Loucy (cell line): ENCODE measurements at regions not wholly inside any gene's neighbourhood (a gene's known extent, or its start where the extent isn't known, plus 50 kb on each side); places are given as distances from the start of the nearest gene placed in this dataset.

Source experiments
- H2AFZ ChIP-seq: fragments of 200-600 bp; sonication (generic); 2 replicates; pipeline ENCODE4 v1.6.0; 2016; ENCODE audit warnings: antibody characterized with exemption, mild to moderate bottlenecking, low read length, moderate library complexity
- H3F3A ChIP-seq: fragments of 200-600 bp; 2 replicates; pipeline ENCODE4 v1.6.0; 2016; ENCODE audit warnings: antibody characterized with exemption, low read depth, mild to moderate bottlenecking
- H3K27me3 ChIP-seq: fragments of 200-600 bp; sonication (generic); 2 replicates; pipeline ENCODE4 v1.6.1; 2014; ENCODE audit warnings: low read length, mild to moderate bottlenecking; ENCODE audit not compliant: insufficient read depth, poor library complexity, severe bottlenecking
- H3K36me3 ChIP-seq: fragments of 200-600 bp; sonication (generic); 2 replicates; pipeline ENCODE4 v1.6.1; 2016; ENCODE audit warnings: low read length; ENCODE audit not compliant: insufficient read depth
- H3K4me1 ChIP-seq: fragments of 200-600 bp; sonication (generic); 2 replicates; pipeline ENCODE4 v1.5.1; 2014; ENCODE audit warnings: low read length, mild to moderate bottlenecking; ENCODE audit not compliant: insufficient read depth, poor library complexity, severe bottlenecking
- H3K4me2 ChIP-seq: fragments of 200-600 bp; sonication (generic); 2 replicates; pipeline ENCODE4 v1.6.0; 2014; ENCODE audit warnings: antibody characterized with exemption, low read length, low read depth, mild to moderate bottlenecking; ENCODE audit not compliant: poor library complexity, severe bottlenecking
- H3K4me3 ChIP-seq: fragments of 200-600 bp; sonication (generic); 2 replicates; pipeline ENCODE4 v1.5.1; 2014; ENCODE audit warnings: low read length, mild to moderate bottlenecking, mixed read lengths; ENCODE audit not compliant: poor library complexity, severe bottlenecking
- H3K79me2 ChIP-seq: fragments of 200-600 bp; sonication (generic); 2 replicates; pipeline ENCODE4 v1.6.1; 2014; ENCODE audit warnings: low read length; ENCODE audit not compliant: insufficient read depth
- H3K9ac ChIP-seq: fragments of 200-600 bp; sonication (generic); 2 replicates; pipeline ENCODE4 v1.6.0; 2014; ENCODE audit warnings: mild to moderate bottlenecking, low read depth, low read length, moderate library complexity; ENCODE audit not compliant: poor library complexity, severe bottlenecking
- H3K9me2 ChIP-seq: fragments of 200-600 bp; sonication (generic); replicated peaks from 2 replicates; pipeline ENCODE4 v1.6.1; 2016; ENCODE audit warnings: low read depth, low read length, mixed read lengths
- H3K9me3 ChIP-seq: fragments of 200-600 bp; sonication (generic); 2 replicates; pipeline ENCODE4 v1.6.1; 2014; ENCODE audit warnings: mild to moderate bottlenecking, antibody characterized with exemption, low read length, low read depth; ENCODE audit not compliant: insufficient read depth
- H4K20me1 ChIP-seq: fragments of 200-600 bp; sonication (generic); 2 replicates; pipeline ENCODE4 v1.6.0; 2014; ENCODE audit warnings: antibody characterized with exemption, low read length, mild to moderate bottlenecking; ENCODE audit not compliant: insufficient read depth, poor library complexity, severe bottlenecking
- EZH2phosphoT487 ChIP-seq: fragments of 200-600 bp; IDR thresholded peaks from 2 replicates; pipeline ENCODE4 v1.6.1; 2018; ENCODE audit warnings: antibody characterized with exemption, mild to moderate bottlenecking, moderate library complexity, borderline replicate concordance
- TF ChIP-seq, protein P1 (sequence below): fragments of 200-600 bp; sonication (generic); conservative IDR thresholded peaks from 2 replicates; pipeline ENCODE4 v1.5.1; 2014; ENCODE audit warnings: mild to moderate bottlenecking, antibody characterized with exemption, low read length

DNA sequence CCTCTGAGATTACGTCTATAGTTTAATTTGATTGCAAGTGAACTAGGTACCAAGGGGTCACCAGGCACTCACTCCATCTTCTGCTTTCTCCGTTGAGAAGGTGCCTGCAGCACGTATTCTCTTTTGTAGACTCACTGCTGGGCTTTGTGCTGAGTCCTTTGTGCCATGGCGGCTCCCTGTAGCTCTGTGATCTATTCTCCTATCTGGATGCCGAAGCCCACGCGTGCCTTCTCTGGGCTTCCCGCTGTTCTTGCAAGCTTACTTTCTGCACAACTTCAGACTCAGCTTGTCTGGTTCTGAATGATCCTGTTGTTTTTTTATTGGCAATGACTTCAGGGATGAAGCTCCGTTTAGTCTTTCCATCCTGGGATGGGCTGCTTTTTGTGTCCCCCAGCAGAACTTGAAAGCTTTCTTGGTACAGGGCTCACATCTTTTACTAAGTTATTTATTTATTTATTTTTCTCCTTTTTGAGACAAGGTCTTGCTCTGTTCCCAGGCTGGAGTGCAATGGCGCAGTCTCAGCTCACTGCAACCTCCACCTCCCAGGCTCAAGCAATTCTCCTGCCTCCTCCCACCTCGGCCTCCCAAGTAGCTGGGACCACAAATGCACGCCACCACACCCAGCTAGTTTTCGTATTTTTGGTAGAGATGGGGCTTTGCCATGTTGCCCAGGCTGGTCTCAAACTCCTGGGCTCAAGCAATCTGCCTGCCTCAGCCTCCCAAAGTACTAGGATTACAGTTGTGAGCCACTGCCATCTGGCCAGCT, 100.9 kb upstream of the NKX1-1 start:
- H4K20me1 ChIP-seq: no peaks in the 10 kb centered on the region
- no peaks in the 10 kb centered on the region for H3K4me1 ChIP-seq
- no peaks in the 10 kb centered on the region for H3K27me3 ChIP-seq
- no peaks in the 10 kb centered on the region for H3F3A ChIP-seq
- H3K79me2 ChIP-seq: no peaks in the 10 kb centered on the region
- TF ChIP-seq EZH2phosphoT487: no peak
- TF ChIP-seq, protein P1, sequence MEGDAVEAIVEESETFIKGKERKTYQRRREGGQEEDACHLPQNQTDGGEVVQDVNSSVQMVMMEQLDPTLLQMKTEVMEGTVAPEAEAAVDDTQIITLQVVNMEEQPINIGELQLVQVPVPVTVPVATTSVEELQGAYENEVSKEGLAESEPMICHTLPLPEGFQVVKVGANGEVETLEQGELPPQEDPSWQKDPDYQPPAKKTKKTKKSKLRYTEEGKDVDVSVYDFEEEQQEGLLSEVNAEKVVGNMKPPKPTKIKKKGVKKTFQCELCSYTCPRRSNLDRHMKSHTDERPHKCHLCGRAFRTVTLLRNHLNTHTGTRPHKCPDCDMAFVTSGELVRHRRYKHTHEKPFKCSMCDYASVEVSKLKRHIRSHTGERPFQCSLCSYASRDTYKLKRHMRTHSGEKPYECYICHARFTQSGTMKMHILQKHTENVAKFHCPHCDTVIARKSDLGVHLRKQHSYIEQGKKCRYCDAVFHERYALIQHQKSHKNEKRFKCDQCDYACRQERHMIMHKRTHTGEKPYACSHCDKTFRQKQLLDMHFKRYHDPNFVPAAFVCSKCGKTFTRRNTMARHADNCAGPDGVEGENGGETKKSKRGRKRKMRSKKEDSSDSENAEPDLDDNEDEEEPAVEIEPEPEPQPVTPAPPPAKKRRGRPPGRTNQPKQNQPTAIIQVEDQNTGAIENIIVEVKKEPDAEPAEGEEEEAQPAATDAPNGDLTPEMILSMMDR: no peak
- H2AFZ ChIP-seq: no peak overlapping the region
- H3K9ac ChIP-seq: no peak overlapping the region
- H3K36me3 ChIP-seq: no peaks in the 10 kb centered on the region
- no peak overlapping the region for H3K4me3 ChIP-seq
- H3K4me2 ChIP-seq: no peak overlapping the region
- H3K9me3 ChIP-seq: peaks cover 6% of the 10 kb centered on the region; the same call in 1 of the 2 replicates
- H3K9me2 ChIP-seq: no peaks in the 10 kb centered on the region

DNA sequence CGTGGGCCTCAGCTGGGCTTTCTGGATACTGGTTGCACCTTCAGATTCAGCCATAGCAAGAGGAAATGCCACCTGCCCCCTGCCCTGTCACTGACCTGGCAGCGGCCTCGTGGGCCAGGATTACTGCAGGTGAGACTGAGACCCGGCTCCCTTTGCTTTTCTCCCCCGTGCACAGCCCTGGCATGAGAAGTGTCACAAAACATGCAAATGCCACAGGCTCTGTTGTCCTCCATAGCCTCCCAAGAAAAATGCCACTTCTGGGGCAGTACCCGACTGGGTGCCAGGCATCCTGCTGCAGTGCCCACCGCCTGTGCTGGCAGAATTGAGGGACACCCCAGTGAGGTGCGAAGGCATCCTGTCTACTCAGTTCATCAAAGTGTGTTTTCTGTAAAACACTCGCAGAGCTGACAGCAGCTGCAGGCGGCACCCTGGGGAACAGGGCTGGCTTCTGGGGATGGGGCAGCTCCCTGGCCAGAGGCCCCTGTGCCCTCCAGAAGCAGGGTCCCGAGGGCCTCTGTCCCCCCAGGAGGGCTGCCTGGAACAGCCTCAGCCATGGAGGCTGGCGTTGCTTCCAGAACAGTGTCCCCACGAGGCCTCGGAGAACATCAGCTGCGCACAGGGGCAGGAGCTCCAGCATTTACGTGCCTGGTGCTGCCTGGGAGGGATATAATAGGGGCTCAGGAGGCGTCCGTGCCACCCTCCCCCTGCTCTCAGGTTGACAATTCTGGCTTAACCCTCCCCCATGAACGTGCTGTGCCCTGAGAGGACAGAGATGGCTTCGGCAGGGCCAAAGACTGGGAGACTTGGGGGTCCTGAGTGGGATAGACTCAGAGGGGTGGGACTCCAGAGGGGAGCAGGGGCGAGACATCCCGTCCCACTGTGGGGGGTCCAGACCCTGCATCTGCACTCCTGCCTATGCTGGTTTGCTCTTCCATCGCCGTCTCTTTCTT, 99.5 kb upstream of the NKX1-1 start:
- H3F3A ChIP-seq: no peaks in the 10 kb centered on the region
- no peak for TF ChIP-seq EZH2phosphoT487
- TF ChIP-seq, protein P1: no peak

DNA sequence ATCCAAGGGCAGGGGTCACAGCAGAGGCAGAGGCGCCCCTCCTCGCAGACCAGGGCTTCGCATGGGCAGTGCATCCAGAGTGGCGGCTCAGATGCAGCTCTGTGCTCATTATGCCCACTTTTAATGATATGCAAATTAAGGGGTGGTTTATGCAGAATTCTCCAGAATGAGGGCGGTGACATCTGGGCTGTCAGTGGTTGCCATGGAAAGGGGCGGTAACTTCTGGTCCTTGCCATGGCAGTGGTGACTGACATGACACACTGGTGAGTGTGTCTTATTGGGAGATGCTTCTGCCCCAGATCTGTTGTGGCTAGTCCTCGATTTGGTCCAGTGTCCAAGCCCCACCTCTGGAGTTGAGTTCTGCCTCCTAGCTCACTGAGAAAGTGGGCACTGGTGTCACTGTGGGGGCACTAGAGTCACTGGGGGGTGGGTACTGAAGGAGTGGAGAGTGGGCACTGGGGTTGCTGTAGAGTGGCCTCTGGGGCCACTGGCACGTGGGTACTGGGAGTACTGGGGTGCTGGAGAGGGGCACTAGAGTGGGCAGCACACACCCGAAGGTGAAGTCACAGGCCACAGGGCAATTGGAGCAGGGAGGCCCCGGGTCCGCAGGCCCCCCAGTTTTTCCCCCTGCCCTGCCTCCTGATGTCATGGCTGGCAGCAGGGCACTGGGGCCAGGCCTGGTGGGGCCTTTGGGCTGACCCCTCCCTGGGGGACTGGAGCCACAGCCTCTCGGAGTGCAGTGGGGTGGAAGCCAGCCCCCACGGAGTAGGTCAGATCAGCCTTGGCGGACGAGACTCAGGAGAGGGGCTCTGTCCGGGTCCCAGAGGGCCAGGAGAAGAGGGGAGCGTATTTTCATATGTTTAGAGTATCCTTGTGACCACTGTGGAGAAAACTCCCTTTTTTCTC, 98.6 kb upstream of the NKX1-1 start:
- no peaks in the 10 kb centered on the region for H4K20me1 ChIP-seq
- H3K4me2 ChIP-seq: no peak overlapping the region
- no peaks in the 10 kb centered on the region for H3K27me3 ChIP-seq
- H3K4me1 ChIP-seq: no peaks in the 10 kb centered on the region
- no peaks in the 10 kb centered on the region for H3K9me2 ChIP-seq
- H3K79me2 ChIP-seq: no peaks in the 10 kb centered on the region
- no peaks in the 10 kb centered on the region for H3F3A ChIP-seq
- no peaks in the 10 kb centered on the region for H3K36me3 ChIP-seq
- H2AFZ ChIP-seq: no peak overlapping the region
- TF ChIP-seq, protein P1: no peak
- TF ChIP-seq EZH2phosphoT487: no peak
- no peak overlapping the region for H3K4me3 ChIP-seq
- H3K9me3 ChIP-seq: peaks cover 6% of the 10 kb centered on the region; the same call in 1 of the 2 replicates
- no peak overlapping the region for H3K9ac ChIP-seq

More for the DNA sequence above, 99.5 kb upstream of the NKX1-1 start:
- Histone ChIP-seq H3K9me2 (no peaks in the 10 kb centered on the region), H3K4me1 (no peaks in the 10 kb centered on the region), H3K9ac (no peak overlapping the region), H3K79me2 (no peaks in the 10 kb centered on the region), H4K20me1 (no peaks in the 10 kb centered on the region), H3K27me3 (no peaks in the 10 kb centered on the region), H3K9me3 (peaks cover 7% of the 10 kb centered on the region; the same call in 1 of the 2 replicates), H3K36me3 (no peaks in the 10 kb centered on the region), H3K4me3 (no peak overlapping the region), H3K4me2 (no peak overlapping the region), H2AFZ (no peak overlapping the region)
